A673 (cell line): ENCODE measurements at regions not wholly inside any gene's neighbourhood (a gene's known extent, or its start where the extent isn't known, plus 50 kb on each side); places are given as distances from the start of the nearest gene placed in this dataset.
A peak's percentile ranks its signal among the peaks of the same experiment; 100 is the strongest.

Source experiments
- BruUV-seq: library from RNA; stranded (reverse); fragments of 400-500 nt; replicated peaks from 2 replicates; lab custom pipeline; 2021; lab: Mats Ljungman, UMichigan
- CTCF ChIA-PET: fragments of 300-600 bp; sonication (Branson Sonifier 250); formaldehyde crosslinking; loops from one replicate; lab custom pipeline; 2022; ENCODE audit warnings: antibody characterized with exemption; lab: Charles Lee
- POLR2A ChIA-PET: fragments of 300-600 bp; sonication (Branson Sonifier 250); formaldehyde crosslinking; loops from one replicate; lab custom pipeline; 2022; ENCODE audit warnings: antibody characterized with exemption; ENCODE audit not compliant: low non-redundant PET; lab: Charles Lee
- DNase-seq: peaks from one replicate; pipeline ENCODE4 v3.0.0-alpha.2; 2015; ENCODE audit warnings: low spot score
- H3K27ac ChIP-seq: fragments of 200-600 bp; sonication (generic); 2 replicates; pipeline ENCODE4 v1.5.1; 2016; ENCODE audit warnings: mixed run types, low read depth, mild to moderate bottlenecking, mixed read lengths, antibody characterized with exemption, low read length; ENCODE audit not compliant: poor library complexity, severe bottlenecking
- H3K27me3 ChIP-seq: fragments of 200-600 bp; sonication (generic); replicated peaks from 2 replicates; pipeline ENCODE4 v1.6.1; 2017; ENCODE audit warnings: mixed run types, low read depth, mild to moderate bottlenecking, mixed read lengths, antibody characterized with exemption, low read length; ENCODE audit not compliant: insufficient read depth, poor library complexity
- H3K36me3 ChIP-seq: fragments of 200-600 bp; sonication (generic); 2 replicates; pipeline ENCODE4 v1.6.1; 2016; ENCODE audit warnings: mixed run types, mild to moderate bottlenecking, mixed read lengths, antibody characterized with exemption, low read length; ENCODE audit not compliant: insufficient read depth, poor library complexity, severe bottlenecking
- H3K4me1 ChIP-seq: fragments of 200-600 bp; sonication (generic); 2 replicates; pipeline ENCODE4 v1.6.1; 2017; ENCODE audit warnings: mixed run types, mild to moderate bottlenecking, mixed read lengths, antibody characterized with exemption, low read length; ENCODE audit not compliant: insufficient read depth, poor library complexity, severe bottlenecking
- H3K4me3 ChIP-seq: fragments of 200-600 bp; sonication (generic); 2 replicates; pipeline ENCODE4 v1.5.1; 2016; ENCODE audit warnings: low read depth, mixed run types, mild to moderate bottlenecking, mixed read lengths, low read length; ENCODE audit not compliant: poor library complexity, severe bottlenecking
- H3K9me3 ChIP-seq: fragments of 200-600 bp; sonication (generic); 2 replicates; pipeline ENCODE4 v1.6.1; 2016; ENCODE audit warnings: mixed run types, low read depth, mild to moderate bottlenecking, mixed read lengths, antibody characterized with exemption, low read length; ENCODE audit not compliant: poor library complexity, severe bottlenecking
- CTCF ChIP-seq: fragments of 300-800, 200-600 bp; sonication (generic); conservative IDR thresholded peaks from 2 replicates; pipeline ENCODE4 v1.5.1; 2017; ENCODE audit warnings: low read depth, mild to moderate bottlenecking, antibody characterized with exemption, low read length, moderate library complexity, mixed read lengths
- EZH2 ChIP-seq: fragments of 200-600 bp; sonication (generic); IDR thresholded peaks from 2 replicates; pipeline ENCODE4 v1.6.1; 2017; ENCODE audit warnings: borderline replicate concordance, low read depth, mild to moderate bottlenecking, mixed read lengths, antibody characterized with exemption, low read length; ENCODE audit not compliant: poor library complexity, severe bottlenecking
- intact Hi-C: fragments of 100-400 bp; cut with micrococcal nuclease; formaldehyde crosslinking; loops from one replicate; pipeline ENCODE4 v1.10.0; 2022; ENCODE audit not compliant: unreplicated experiment

DNA sequence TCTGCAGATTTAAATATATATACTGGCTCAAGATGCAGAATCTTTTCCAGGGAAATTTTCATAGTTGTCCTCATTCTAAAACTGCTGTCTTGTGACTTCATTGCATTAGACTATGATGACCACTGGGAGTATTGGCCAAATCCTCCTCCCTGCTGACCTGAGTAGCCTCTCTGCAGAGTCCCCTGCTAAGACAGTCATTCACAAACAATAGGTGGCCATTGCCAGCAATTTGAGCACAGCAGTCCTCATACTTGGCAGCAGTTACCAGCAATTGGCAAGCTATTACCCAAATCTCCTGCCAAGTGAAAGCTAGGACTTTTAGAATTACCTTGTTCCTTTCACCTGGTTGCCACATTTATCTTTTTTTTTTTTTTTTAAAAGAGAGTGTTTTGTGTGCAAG, 325.8 kb downstream of the FAT3 start:
- no peak for DNase-seq
- POLR2A ChIA-PET: no interaction called here
- H3K27ac ChIP-seq: no peak overlapping the region

DNA sequence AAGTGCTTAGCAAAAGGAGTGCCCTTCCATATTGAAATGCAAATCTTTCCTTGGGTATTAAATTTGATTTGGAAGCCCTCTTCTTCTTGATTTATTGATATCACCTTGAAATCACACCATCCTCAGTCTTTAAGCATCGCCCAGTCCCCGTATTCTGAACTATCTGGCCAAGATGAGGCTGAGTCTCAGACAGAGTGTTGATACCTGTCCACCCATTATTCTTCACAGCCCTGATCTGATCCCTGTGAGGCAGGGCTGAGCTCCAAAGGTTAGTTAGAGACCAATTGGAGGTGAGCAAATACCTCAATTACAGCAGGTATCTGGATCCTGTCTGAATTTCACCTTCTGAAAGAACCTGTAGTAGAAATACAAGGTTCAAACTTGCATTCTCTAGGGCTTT, 326.3 kb downstream of the FAT3 start:
- no peaks in the 10 kb centered on the region for H3K36me3 ChIP-seq
- BruUV-seq: no TSS peak
- no peak overlapping the region for H3K27ac ChIP-seq
- H3K4me3 ChIP-seq: no peak overlapping the region
- no peak for DNase-seq
- no peaks in the 10 kb centered on the region for H3K9me3 ChIP-seq
- intact Hi-C loops: loop anchor here (5.0 kb wide), 3 partner anchors 324 to 1049 kb away; no protein-coding TSS in a partner anchor
- TF ChIP-seq EZH2 (no peak), CTCF (no peak)
- peaks cover 7% of the 10 kb centered on the region for H3K4me1 ChIP-seq
- ChIA-PET POLR2A (no interaction called here), CTCF (no interaction called here)
- no peaks in the 10 kb centered on the region for H3K27me3 ChIP-seq

More for the DNA sequence above, 325.8 kb downstream of the FAT3 start:
- CTCF ChIA-PET: no interaction called here
- intact Hi-C loops: loop anchor here (5.0 kb wide), 3 partner anchors 323 to 1048 kb away; no protein-coding TSS in a partner anchor
- Histone ChIP-seq H3K36me3 (no peaks in the 10 kb centered on the region), H3K27me3 (no peaks in the 10 kb centered on the region), H3K4me1 (peaks cover 7% of the 10 kb centered on the region), H3K4me3 (no peak overlapping the region), H3K9me3 (no peaks in the 10 kb centered on the region)
- TF ChIP-seq CTCF (no peak), EZH2 (no peak)
- BruUV-seq: no TSS peak

GRCh38 chr11:92552942-92553341, 328.3 kb downstream of the FAT3 start:
- POLR2A ChIA-PET: no interaction called here
- DNase-seq: peak; percentile 46
- TF ChIP-seq EZH2 (no peak), CTCF (peak; percentile 55)
- Histone ChIP-seq H3K4me3 (no peak overlapping the region), H3K4me1 (peaks cover 7% of the 10 kb centered on the region), H3K27me3 (no peaks in the 10 kb centered on the region), H3K27ac (no peak overlapping the region), H3K36me3 (no peaks in the 10 kb centered on the region), H3K9me3 (no peaks in the 10 kb centered on the region)
- CTCF ChIA-PET: interaction anchor here (0.6 to 1.8 kb wide), 4 partner anchors 15 to 394 kb away, joined by 3 to 7 read pairs (median 4); no protein-coding TSS in a partner anchor
- intact Hi-C loops: loop anchor here (1.0 to 5.0 kb wide), 4 partner anchors 326 to 1051 kb away; no protein-coding TSS in a partner anchor
- no TSS peak for BruUV-seq
